ENCODE measurements at regions not wholly inside any gene's neighbourhood (a gene's known extent, or its start where the extent isn't known, plus 50 kb on each side); places are given as distances from the start of the nearest gene placed in this dataset.

GRCh38 chr12:34348064-34348463, 325.8 kb downstream of the ALG10 start:
- TF ChIP-seq CTCF (IDR thresholded peaks at IDR 0.05) = no peak
- Histone ChIP-seq H3K36me3 (no peaks in the 10 kb centered on the region), H3K4me3 (no peak overlapping the region), H3K9me3 (no peaks in the 10 kb centered on the region), H3K27ac (no peak overlapping the region), H3K27me3 (no peaks in the 10 kb centered on the region), H3K4me1 (no peaks in the 10 kb centered on the region), H3K9ac (ENCODE audit: low read depth in 2 of 2, low read length in 2 of 2) (no peak overlapping the region)
- intact Hi-C loops (cut with DNase I) = no loop called here
- no peak for DNase-seq

GRCh38 chr12:34348836-34349672, 326.8 kb downstream of the ALG10 start:
- Histone ChIP-seq H3K27ac (no peak overlapping the region), H3K4me3 (no peak overlapping the region), H3K27me3 (no peaks in the 10 kb centered on the region), H3K4me1 (no peaks in the 10 kb centered on the region), H3K36me3 (no peaks in the 10 kb centered on the region), H3K9me3 (no peaks in the 10 kb centered on the region), H3K9ac (ENCODE audit: low read depth in 2 of 2, low read length in 2 of 2) (no peak overlapping the region)
- no peak for TF ChIP-seq CTCF (IDR thresholded peaks at IDR 0.05)
- intact Hi-C loops (cut with DNase I) = no loop called here
- no peak for DNase-seq

DNA sequence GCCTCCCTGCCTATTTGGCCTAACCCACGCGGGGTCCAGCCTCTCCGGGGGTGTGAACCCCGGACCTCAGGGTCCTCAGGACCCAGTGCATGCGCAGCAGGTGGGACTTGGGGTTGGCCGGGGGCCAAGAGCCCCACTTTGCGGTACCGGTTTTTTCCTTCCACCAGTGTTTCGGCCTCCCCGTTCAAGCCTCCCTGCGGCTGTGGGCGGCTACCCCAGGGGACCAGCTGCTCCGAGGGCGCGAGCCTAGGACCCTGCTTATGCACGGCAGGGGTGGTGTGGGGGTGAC, 327.3 kb downstream of the ALG10 start:
- no peaks in the 10 kb centered on the region for H3K9me3 ChIP-seq
- no peak overlapping the region for H3K4me3 ChIP-seq
- H3K4me1 ChIP-seq = no peaks in the 10 kb centered on the region
- no peak for TF ChIP-seq CTCF (IDR thresholded peaks at IDR 0.05)
- H3K36me3 ChIP-seq = no peaks in the 10 kb centered on the region
- no peak overlapping the region for H3K9ac ChIP-seq (ENCODE audit: low read depth in 2 of 2, low read length in 2 of 2)
- no peaks in the 10 kb centered on the region for H3K27me3 ChIP-seq
- H3K27ac ChIP-seq = no peak overlapping the region
- intact Hi-C loops (cut with DNase I) = no loop called here
- no peak for DNase-seq

DNA sequence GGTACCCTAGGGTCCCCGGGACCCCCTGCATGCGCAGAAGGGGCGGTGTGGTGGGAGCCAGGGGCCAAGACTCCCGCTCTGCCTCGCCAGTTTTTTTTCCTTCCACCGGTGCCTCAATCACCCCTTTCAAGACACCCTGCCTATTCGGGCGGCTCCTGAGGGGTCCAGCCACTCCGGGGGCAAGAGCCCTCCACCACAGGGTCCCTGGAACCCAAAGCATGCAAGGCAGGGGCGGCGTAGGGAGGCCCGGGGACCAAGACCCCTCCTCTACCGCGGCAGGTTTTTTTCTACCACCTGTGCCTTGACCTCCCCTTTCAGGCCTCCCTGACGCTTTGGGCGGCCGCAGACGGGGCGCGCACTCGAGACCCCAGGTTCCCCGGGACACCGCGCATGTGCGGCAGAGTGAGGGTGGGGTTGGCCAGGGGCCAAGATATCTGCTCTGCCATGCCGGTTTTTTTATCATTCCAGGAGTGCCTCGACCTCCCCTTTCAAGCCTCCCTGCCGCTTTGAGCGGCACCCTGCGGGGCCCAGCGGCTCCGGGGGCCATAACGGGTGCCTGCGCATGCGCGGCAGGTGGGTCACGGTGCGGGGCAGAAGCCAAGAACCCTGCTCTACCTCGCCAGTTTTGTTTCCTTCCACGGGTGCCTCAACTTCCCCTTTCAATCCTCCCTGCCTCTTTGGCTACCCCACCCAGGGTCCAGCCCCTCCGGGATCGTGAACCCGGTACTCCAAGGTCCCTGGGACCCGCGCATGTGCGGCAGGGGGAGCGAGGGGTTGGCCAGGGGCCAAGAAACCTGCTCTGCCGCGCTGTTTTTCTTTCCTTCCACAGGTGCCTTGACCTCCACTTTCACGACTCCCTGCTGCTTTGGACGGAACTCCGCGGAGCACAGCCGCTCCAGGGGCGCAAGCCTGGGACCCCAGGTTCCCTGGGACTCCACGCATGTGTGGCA, 328.1 kb downstream of the ALG10 start:
- no peaks in the 10 kb centered on the region for H3K27me3 ChIP-seq
- no peak for DNase-seq
- intact Hi-C loops (cut with DNase I) = no loop called here
- H3K9ac ChIP-seq (ENCODE audit: low read depth in 2 of 2, low read length in 2 of 2) = no peak overlapping the region
- H3K9me3 ChIP-seq = no peaks in the 10 kb centered on the region
- no peak overlapping the region for H3K27ac ChIP-seq
- TF ChIP-seq CTCF (IDR thresholded peaks at IDR 0.05) = no peak
- H3K4me3 ChIP-seq = no peak overlapping the region
- no peaks in the 10 kb centered on the region for H3K4me1 ChIP-seq
- H3K36me3 ChIP-seq = no peaks in the 10 kb centered on the region

DNA sequence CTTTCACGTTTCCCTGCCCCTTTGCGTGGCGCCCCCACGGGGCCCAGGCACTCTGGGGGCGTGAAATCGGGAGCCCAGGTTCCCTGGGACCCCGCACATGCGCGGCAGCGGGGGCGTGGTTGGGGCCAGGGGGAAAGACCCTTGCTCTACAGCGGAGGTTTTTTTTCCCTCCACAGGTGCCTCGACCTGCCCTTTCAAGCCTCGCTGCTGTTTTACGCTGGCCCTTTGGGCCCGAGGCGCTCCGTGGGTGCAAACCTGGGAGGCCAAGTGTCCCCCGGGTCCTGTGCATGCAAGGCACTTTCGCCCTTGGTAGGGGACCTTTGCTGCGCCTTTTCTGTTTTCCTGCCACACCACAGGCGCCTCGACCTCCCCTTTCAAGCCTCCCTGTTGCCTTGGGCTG, 329.8 kb downstream of the ALG10 start:
- intact Hi-C loops (cut with DNase I) = no loop called here
- no peak for DNase-seq
- H3K27ac ChIP-seq = no peak overlapping the region
- no peaks in the 10 kb centered on the region for H3K27me3 ChIP-seq
- H3K9ac ChIP-seq (ENCODE audit: low read depth in 2 of 2, low read length in 2 of 2) = no peak overlapping the region
- H3K36me3 ChIP-seq = no peaks in the 10 kb centered on the region
- no peaks in the 10 kb centered on the region for H3K4me1 ChIP-seq
- no peak for TF ChIP-seq CTCF (IDR thresholded peaks at IDR 0.05)
- no peaks in the 10 kb centered on the region for H3K9me3 ChIP-seq
- no peak overlapping the region for H3K4me3 ChIP-seq
